Hepatocyte (in vitro differentiated cells): ENCODE measurements at regions not wholly inside any gene's neighbourhood (a gene's known extent, or its start where the extent isn't known, plus 50 kb on each side); places are given as distances from the start of the nearest gene placed in this dataset.

ENCODE experiments used
- CTCF ChIP-seq: fragments of 200-600 bp; sonication (generic); IDR thresholded peaks from 2 replicates; pipeline ENCODE4 v1.5.1; 2016; ENCODE audit warnings: antibody characterized with exemption, mild to moderate bottlenecking; ENCODE audit not compliant: poor library complexity
- EZH2phosphoT487 ChIP-seq: fragments of 200-600 bp; sonication (generic); IDR thresholded peaks from one replicate; pipeline ENCODE4 v1.6.1; 2018; ENCODE audit warnings: antibody characterized with exemption, mild to moderate bottlenecking, low read depth, moderate library complexity; ENCODE audit not compliant: unreplicated experiment, severe bottlenecking

GRCh38 chr4:38386005-38386551 lies 277.9 kb upstream of the KLF3 start:
- TF ChIP-seq CTCF (no peak), EZH2phosphoT487 (no peak)
